Neural crest cell (in vitro differentiated cells): ENCODE measurements at regions not wholly inside any gene's neighbourhood (a gene's known extent, or its start where the extent isn't known, plus 50 kb on each side); places are given as distances from the start of the nearest gene placed in this dataset.

Experiments
- DNase-seq: peaks from one replicate; pipeline ENCODE4 v3.0.0; 2021; ENCODE audit warnings: low read depth, mixed read lengths, low spot score
- H3K27ac Mint-ChIP-seq: one replicate; pipeline ENCODE4 v1.8.0; 2021; ENCODE audit warnings: mild to moderate bottlenecking, mixed read lengths; ENCODE audit not compliant: unreplicated experiment
- H3K27me3 Mint-ChIP-seq: 2 replicates; pipeline ENCODE4 v1.8.0; 2021; ENCODE audit warnings: low read depth, mild to moderate bottlenecking, mixed read lengths
- H3K36me3 Mint-ChIP-seq: 2 replicates; pipeline ENCODE4 v1.8.0; 2021; ENCODE audit warnings: low read depth, mild to moderate bottlenecking, mixed read lengths
- H3K4me1 Mint-ChIP-seq: 2 replicates; pipeline ENCODE4 v1.8.0; 2021; ENCODE audit warnings: mixed read lengths
- H3K4me3 Mint-ChIP-seq: one replicate; pipeline ENCODE4 v1.8.0; 2021; ENCODE audit warnings: mild to moderate bottlenecking, mixed read lengths
- H3K9me3 Mint-ChIP-seq: 2 replicates; pipeline ENCODE4 v1.8.0; 2021; ENCODE audit warnings: mixed read lengths
- CTCF ChIP-seq: fragments of 200-600 bp; sonication (generic); conservative IDR thresholded peaks from 2 replicates; pipeline ENCODE4 v1.5.0; 2021; ENCODE audit warnings: antibody characterized with exemption, mild to moderate bottlenecking

- no peak for DNase-seq
- H3K27me3 Mint-ChIP-seq, result no peaks in the 10 kb centered on the region
- TF ChIP-seq CTCF, result no peak
- H3K4me3 Mint-ChIP-seq, result no peak overlapping the region
- H3K36me3 Mint-ChIP-seq, result peaks cover 16% of the 10 kb centered on the region
- no peak overlapping the region for H3K27ac Mint-ChIP-seq
- H3K9me3 Mint-ChIP-seq, result peaks cover 15% of the 10 kb centered on the region
- peaks cover 10% of the 10 kb centered on the region for H3K4me1 Mint-ChIP-seq
Observed at GRCh38 chr3:117358717-117359314, 649.2 kb downstream of the TUSC7 start.

GRCh38 chr3:117366574-117366973 is 657.0 kb downstream of the TUSC7 start:
- peaks cover 7% of the 10 kb centered on the region for H3K4me1 Mint-ChIP-seq
- no peak overlapping the region for H3K27ac Mint-ChIP-seq
- no peak for TF ChIP-seq CTCF
- H3K9me3 Mint-ChIP-seq, result peaks cover 5% of the 10 kb centered on the region
- no peaks in the 10 kb centered on the region for H3K27me3 Mint-ChIP-seq
- H3K36me3 Mint-ChIP-seq, result peaks cover 2% of the 10 kb centered on the region
- no peak overlapping the region for H3K4me3 Mint-ChIP-seq
- no peak for DNase-seq

- DNase-seq, result no peak
Observed at GRCh38 chr3:117367861-117368260, 658.3 kb downstream of the TUSC7 start.

GRCh38 chr3:117380631-117381030 is 671.1 kb downstream of the TUSC7 start:
- DNase-seq, result no peak
- H3K4me1 Mint-ChIP-seq, result no peaks in the 10 kb centered on the region
- no peak overlapping the region for H3K27ac Mint-ChIP-seq
- H3K27me3 Mint-ChIP-seq, result no peaks in the 10 kb centered on the region
- H3K9me3 Mint-ChIP-seq, result peaks cover 12% of the 10 kb centered on the region
- H3K36me3 Mint-ChIP-seq, result peaks cover 5% of the 10 kb centered on the region
- no peak for TF ChIP-seq CTCF
- H3K4me3 Mint-ChIP-seq, result no peak overlapping the region

More at GRCh38 chr3:117367861-117368260, 658.3 kb downstream of the TUSC7 start:
- Mint-ChIP-seq H3K27me3 (no peaks in the 10 kb centered on the region), H3K9me3 (peaks cover 2% of the 10 kb centered on the region), H3K4me3 (no peak overlapping the region), H3K4me1 (peaks cover 8% of the 10 kb centered on the region), H3K36me3 (no peaks in the 10 kb centered on the region), H3K27ac (no peak overlapping the region)
- no peak for TF ChIP-seq CTCF

- H3K9me3 Mint-ChIP-seq, result no peaks in the 10 kb centered on the region
- no peaks in the 10 kb centered on the region for H3K27me3 Mint-ChIP-seq
- no peak overlapping the region for H3K4me3 Mint-ChIP-seq
- H3K4me1 Mint-ChIP-seq, result peaks cover 18% of the 10 kb centered on the region
- no peak for DNase-seq
- H3K36me3 Mint-ChIP-seq, result no peaks in the 10 kb centered on the region
- no peak for TF ChIP-seq CTCF
- H3K27ac Mint-ChIP-seq, result no peak overlapping the region
Observed at GRCh38 chr3:117393119-117393518, 683.5 kb downstream of the TUSC7 start.
